ENCODE measurements at regions not wholly inside any gene's neighbourhood (a gene's known extent, or its start where the extent isn't known, plus 50 kb on each side); places are given as distances from the start of the nearest gene placed in this dataset.
"Not testable (repeated sequence)": the region's sequence is repeated elsewhere in the genome, so short reads cannot be mapped to it uniquely, and the experiment has no call there.

DNA sequence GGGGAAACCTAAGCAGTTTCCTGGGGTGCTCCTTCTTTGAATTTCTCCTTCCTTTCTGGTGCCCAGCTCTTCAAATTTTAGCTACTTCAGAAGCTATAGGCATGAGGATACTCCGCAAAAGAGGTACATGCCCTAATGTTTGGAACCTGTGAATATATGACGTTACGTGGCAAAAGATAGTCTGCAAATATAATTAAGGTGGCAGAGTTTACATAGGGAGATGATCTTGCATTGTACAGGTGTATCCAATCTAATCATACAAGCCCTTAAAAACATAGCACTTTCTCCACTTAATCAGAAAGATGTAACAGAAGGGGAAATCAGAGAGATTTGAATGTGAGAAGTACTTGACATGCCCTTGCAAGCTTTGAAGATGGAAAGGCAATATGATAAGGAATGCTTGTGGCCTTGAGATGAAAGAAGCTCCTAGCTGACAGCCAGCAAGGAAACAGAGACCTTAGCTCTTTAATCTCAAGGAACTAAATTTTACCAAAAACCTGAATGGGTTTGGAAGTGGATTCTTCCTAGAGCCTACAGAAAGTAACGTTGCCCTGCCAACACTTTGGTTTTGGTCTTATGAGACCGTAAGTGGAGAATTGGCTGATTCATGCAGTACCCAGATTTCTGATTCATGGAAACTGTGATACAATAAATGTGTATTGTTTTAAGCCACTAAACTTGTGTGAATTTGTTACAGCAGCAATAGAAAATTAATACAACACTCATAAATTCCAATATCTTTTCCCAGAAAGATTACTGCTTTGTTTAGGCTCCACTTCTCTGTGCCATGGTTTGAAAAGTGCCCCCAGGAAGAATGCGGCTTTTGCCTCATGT, 268.4 kb downstream of the FAM170A start:
- DNase-seq = no peak

DNA sequence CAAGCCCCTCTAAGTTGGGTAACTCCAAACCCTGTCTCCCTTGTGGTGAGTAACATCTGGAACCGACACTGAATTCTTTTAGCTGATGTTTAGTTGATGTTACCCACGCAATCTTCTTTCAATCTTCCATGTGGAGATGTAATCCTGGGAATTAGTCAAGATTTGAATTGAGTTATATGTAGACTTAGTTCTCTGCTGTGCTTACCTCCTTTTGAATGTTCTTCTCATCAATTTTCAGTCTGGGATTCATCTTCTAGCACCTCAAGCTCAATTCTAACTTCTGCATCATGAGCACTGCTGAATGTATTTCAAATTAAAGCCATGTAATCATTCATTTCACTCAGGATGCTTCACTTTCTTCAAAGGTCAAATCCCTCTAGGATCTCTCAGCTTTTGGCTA, 270.6 kb downstream of the FAM170A start:
- DNase-seq = no peak

DNA sequence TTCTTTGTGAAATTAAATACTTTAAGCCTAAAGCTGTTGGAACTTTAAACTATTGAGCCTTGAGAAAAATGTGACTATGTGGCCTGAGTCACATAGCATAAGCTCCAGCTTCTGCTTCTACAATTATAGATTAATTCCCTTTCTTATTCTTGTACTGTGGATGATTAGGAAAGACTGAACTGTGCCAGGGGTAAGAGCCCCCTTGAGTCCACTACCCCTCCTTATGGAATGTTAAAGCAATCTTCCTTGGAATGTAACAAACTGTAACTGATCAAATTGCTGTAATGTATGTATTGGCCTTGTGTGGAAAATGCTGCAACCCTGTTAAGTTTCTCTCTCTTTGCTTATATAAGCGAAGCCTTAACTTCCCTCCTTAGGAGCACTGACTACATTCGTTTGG, 273.2 kb downstream of the FAM170A start:
- DNase-seq = peak; percentile 1

DNA sequence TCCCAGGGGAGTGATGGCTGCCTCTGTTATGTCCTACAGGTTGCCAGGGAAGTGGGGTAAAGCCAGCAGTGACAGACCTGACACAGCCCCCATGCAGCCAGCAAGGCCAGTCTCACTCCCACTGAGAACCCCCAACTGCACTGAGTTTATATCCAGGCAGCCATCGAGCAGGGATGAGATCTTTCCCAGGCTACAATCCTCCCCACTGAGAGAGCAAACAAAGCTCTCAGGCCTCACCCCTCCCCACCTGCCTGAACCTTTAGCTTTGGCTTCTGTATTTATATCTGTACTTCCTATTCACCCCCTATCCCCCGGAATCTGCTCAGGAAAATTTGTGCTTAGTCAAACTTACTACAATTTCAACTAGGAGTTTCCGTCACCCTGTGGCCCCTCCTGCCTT, 284.1 kb downstream of the FAM170A start:
- DNase-seq = no peak

DNA sequence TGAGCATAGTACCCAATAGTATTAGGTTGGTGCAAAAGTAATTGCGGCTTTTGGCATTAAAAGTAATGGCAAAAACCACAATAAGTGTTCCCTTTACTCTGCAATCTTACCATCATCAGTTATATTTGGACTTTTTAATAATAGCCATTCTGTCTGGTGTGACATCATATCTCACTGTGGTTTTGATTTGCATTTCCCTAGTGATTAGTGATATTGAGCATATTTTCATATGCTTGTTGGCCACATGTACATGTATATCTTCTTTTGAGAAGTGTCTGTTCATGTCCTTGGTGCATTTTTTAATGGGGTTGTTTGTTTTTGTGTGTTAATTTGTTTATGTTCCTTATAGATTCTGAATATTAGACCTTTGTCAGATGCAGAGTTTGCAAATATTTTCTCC, 289.9 kb downstream of the FAM170A start:
- DNase-seq = no peak

DNA sequence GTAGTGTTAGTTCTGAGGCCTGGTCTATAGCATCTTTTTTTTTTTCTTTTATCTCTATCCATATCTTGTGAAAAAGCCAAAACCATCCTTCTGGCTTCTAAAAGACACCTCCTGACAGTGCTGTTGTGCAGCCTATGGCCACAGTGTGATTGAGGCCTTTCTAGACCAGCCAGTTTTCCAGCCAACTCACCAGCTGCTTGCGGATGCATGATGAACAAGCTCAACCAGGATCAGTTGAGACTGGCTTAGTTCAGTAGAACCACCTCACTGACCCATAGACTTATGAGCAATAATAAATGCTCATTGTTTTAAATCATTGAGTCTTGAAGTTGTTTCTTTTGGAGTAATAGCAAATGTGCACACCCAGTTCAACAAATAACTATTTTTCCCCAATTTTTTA, 296.9 kb downstream of the FAM170A start:
- no peak for DNase-seq

DNA sequence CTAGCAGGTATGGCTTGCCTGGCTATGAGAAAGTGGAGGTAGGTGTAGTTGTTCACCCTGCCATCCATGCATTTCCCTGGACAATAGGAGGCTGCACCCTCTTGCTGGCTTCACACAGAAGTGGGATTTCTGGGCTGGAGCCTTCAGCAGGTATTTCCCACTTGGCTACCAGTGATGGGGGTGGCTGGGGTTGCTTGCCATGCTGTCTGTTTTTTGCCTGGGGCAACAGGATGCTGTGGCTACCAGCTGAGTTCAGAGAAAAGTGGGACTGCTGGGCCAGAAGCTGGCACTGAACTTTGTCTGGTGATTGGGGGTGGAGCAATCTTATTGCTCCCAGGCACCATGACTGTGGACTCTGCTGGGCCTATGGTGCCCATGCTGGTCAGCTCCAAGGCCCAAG, 299.6 kb downstream of the FAM170A start:
- DNase-seq = no peak

DNA sequence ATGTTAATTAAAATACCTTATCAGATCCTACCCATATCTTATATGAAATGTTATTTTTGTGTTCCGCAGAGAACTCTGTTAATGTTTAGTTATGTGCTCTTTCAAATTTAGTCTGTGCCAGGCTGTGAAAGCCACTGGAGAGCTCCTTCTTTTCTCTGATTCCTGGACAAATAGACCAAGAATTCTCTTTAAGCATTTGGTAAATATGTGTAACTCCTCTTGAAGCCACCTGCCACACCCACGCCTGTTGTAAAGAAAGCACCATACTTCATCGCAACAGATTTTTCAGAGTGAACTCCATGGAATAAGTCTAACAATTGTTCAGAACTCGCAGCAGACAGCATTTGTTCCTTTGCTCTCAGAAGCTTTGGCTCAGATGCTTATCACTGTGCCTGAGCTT, 301.1 kb downstream of the FAM170A start:
- DNase-seq = no peak

DNA sequence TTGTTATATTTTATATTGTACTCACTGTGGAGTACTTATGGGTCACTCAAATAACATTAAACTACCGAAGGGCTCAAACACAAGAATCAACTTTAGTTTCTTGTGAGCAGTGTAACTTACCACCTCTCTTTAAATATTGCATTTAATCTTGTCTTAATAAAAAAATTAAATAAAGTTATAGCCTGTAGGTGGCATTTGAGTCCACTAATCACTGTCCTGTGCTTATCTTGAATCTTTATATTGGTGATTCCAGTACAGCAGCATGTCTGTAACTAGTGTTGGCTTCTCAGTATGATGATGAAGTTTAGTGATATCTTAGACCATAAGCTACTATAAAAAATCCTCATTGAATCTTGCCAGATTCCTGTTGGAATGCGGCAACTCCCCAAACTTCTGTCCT, 313.8 kb downstream of the FAM170A start:
- peak; percentile 25 for DNase-seq

DNA sequence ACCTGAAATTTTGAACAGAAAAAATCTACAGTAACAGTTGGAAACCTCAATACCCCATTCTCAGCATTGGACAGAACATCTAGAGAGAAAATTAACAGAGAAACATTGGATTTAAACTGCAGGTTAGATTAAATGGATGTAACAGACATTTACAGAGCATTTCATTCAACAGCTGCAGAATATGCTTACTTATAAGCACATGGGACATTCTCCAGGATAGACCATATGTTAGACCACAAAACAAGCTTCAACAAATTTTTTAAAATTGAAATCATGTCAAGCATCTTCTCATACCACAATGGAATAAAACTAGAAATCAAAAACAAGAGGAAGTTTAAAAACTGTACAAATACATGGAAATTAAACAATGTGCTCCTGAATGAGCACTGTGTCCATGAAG, 316.3 kb downstream of the FAM170A start:
- DNase-seq = peak; percentile 28

DNA sequence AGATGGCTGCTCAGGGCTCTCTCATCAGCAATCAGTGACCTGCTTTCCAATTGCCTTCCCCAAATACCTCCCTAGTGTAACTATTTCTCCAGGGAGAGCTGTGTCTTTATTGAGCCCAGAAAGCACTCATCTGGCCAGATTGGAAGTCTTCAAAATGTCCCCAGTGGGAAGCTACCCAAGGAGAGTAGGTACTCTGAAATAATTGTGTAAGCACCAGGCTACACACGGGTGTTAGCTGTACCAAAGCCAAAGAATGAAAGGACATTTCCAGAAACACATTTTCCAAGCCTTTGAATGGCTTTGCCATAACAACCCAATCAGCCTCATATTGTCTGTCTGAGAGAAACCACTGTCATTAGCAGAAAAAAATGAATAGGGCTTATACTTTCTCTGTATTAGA, 318.8 kb downstream of the FAM170A start:
- no peak for DNase-seq

DNA sequence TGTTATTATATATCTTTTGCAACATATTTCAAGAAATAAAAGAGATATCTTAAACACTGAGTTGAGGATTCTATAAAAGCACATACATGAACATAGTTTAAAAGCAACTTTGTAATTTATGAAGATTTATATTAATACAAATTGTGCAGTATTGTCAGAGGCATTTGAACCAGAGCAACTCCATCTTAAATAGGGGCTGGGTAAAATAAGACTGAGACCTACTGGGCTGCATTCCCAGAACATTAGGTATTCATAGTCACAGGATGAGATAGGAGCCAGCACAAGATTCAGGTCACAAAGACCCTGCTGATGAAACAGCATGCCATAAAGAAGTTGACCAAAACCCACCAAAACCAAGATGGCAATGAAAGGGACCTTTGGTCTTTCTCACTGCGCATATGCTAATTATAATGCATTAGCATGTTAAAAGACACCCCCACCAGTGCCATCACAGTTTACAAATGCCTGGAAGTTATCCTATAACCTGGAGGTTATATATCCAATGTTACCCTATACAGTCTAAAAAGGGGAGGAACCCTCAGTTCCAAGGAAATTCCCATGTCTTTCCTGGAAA, 320.2 kb downstream of the FAM170A start:
- DNase-seq = no peak

DNA sequence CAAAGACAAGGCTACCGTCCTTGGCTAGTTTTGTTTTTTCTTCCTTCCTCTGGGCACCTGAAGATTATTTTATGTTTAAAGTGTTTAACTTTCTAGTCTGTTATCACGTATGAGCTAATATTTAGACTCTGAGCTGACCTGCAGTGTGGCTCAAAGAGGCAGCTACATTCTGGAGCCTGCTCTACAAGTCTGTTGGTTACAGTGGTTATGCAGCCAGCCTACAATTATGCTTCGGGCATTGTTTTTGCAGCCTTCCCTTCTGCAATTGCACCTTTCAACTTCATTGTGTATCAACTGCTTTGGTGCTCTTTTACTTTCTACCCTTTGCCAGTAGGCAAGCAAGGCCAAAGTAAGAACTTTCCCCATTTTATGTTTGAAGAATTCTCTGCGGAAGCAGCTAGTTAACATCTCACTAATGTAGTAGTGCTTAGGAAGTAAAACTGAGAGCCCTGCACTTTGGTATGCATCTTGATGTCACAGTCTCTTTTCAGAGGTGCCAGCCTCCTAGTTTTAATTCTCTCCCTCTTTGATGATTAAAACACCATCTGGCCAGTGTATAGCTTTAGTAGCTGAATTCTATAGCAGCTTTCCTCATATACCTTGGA, 322.1 kb downstream of the FAM170A start:
- DNase-seq = no peak

DNA sequence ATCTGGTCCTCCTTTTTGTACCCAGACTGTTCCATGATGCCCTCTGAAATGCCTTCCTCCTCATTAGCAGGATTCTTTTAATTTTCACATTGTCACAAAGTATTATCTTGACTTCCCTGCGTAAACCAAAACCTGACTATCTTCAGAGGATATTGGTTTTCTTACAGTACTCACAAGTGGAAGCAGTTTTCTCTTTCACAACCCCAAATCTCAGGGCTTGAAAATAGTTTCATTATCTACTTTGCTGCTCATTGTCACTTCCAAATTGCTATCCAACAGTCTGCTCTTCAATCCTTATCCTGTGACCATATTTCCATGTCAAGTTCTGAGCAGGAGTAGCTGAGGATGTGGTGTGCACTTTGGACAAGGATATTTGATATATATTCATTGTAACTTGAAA, 324.1 kb downstream of the FAM170A start:
- DNase-seq = no peak

DNA sequence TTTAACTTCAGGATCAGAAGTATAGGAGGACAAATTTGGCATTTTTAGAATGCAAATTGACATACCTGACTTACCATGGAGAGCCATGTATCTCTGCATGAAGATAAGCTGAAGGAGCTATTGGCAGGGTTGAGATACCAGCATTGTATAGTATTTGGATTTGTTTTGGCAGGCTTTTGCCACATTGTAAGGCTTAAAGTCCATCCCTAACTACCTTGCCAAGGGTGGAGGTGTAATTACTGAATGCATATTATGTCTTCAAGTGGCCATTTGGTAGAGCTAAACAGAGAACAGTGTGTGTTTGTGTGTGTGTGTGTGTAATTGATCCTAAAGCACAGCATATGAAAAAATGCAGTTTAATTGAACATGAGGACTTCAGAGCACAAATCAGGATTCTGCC, 324.7 kb downstream of the FAM170A start:
- no peak for DNase-seq

DNA sequence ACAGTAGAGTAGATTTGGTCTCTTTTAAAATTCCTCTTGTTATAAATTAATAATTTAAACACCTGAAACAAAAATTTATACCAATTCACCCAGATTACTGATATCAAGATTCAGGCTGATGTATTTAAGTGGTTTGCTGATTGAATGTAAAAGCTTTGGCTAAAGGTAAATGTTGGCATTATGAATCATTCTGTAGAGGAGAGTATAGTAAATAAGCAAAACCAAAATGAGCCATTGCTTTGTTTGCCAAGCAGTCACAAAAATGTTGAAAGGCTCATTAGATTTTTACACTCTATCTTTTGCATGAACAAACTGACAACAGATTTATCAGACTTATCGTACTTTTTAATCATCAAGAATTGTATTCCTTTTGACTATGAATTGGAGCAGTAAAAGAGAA, 332.6 kb downstream of the FAM170A start:
- no peak for DNase-seq

DNA sequence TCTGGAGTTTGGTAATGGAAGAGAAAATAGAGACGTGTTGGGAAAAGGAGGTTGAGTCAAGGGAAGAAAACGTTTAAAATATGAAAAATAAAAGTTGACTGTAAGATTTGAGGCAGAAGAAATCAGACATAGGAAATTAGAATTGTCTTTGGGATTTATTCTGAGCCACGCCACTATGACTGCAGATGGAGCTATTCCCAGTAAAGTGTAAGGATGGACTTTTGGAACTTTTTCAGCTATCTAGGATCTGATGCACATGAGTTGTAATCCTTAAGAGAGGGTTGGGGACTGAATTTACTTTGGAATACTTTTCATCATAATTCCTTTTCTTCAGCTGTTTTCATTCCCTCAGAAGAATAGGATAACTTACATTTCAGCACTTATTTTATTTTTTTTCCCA, 336.7 kb downstream of the FAM170A start:
- DNase-seq = no peak

DNA sequence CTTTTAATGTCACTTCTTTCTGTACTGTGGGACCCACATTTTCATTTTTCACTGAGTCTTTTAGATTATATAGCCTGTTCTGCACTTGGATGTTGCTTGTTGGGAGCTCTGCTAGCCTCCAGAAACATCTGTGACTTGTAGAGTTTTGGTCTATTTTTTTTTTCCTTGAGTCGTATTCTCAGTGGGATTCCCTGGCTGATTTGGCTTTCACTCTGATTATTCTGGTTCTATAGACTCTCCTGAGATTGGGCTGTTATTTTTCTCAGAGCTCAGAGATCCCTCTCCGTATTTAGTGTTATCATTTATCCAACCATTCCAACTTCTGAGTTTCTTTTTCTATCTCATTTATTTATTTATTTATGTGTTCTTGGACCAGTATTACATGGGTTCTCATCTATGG, 339.3 kb downstream of the FAM170A start:
- DNase-seq = no peak

DNA sequence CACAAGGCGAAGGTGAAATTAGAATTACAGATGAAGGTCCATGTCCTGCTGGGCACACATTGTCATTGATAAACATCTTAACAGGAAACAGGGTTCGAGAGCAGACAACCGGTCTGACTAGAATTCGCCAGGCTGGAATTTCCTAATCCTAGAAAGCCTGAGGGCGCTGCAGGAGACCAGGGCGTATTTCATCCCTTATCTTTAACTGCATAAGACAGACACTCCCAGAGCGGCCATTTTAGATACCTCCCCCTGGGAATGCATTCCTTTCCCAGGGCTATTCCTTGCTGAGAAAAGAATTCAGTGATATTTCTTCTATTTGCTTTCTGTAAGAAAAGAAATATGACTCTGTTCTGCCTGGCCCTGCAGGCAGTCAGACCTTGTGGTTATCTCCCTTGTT, 357.7 kb downstream of the FAM170A start:
- DNase-seq = not testable (repeated sequence)

DNA sequence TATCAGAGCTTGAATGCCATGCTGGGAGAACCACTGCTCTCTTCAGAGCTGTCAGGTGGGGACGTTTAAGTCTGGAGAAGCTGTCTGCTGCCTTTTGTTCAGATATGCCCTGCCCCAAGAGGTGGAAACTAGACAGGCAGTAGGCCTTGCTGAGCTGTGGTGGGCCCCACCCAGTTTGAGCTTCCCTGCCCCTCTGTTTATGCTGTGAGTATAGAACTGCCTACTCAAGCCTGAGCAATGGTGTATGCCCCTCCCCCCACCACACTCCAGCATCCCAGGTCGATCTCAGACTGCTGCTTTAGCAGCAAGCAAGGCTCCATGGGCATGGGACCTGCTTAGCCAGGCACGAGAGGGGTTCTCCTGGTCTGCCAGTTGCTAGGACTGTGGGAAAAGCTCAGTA, 362.3 kb downstream of the FAM170A start:
- no peak for DNase-seq

DNA sequence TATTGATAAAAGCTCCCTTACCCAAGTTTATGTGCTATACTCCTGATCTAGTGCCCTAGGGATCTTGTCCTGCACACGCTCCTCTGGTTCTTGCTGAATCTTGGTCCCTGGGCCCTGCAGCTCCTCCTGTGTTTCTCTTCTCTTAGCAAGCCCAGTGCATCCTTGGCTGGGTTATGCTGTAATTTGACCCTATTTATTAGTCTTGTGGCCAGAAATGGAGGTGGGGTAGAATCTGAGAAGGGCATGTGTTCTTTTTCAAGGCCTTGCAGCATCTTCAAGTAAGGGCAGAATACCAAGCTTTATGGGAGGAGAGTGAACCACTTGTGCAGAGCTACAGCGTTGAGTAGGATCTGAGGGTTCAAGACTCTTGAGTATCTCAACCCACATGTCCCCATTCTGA, 366.8 kb downstream of the FAM170A start:
- no peak for DNase-seq

DNA sequence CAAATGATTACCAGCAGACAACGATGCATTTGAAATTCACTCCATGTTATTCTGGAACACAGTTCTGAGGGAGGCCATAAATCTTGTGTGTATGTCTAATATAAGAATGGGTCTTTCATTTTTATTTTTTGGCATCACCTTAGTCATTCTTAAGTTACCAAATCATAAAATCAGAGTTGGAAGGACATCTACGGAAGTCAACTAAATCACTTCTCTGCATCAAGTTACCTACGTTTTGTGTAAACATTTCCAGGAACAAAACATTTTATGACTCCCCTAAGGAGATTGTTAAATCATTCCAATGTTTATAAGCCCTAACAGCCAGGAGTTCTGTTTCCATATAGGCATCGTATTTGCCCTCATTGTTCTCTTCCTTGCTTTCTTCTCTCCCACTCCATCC, 378.2 kb downstream of the FAM170A start:
- DNase-seq = peak; percentile 7

DNA sequence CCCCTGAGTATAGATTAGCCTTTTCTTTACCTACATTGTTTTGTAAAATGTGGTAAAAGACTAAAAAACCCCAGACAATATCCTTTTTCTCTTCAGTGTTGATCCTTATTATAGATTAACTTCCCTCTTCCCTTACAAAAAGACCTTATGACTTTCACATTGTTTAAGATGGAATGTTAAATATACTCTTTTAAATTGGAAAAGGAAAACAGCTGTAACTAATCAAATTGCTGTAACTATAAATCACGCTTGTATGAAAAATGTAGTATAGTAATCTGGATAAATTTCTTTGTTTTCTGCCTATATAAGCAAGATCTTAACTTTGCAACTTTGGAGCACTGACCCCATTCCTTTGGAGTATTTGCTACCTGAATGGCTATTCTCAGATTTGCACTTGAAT, 383.1 kb downstream of the FAM170A start:
- DNase-seq = peak; percentile 13

DNA sequence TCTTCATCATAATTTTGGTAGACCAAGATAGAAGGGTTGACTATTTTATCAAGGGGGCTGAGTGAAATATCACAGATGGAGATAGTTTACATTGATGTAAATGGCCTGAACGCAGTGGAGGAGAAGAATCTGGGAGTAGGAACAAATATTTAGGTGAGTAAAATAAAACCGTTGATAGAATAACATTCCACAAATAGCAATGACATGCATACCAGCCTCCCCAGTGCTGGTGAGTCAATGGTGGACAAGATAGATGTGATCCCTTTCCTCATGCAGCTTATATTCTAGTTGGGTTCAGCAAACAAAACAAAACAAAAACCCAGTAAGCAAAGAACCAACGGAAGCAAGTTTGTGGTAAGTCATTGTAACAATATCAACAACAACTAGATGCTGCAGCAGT, 385.2 kb downstream of the FAM170A start:
- peak; percentile 8 for DNase-seq
